VCaP (cell line): ENCODE measurements at regions not wholly inside any gene's neighbourhood (a gene's known extent, or its start where the extent isn't known, plus 50 kb on each side); places are given as distances from the start of the nearest gene placed in this dataset.

Experiments
- H3K27ac ChIP-seq: fragments of 450-650 bp; 2 replicates; pipeline ENCODE4 v1.5.1; 2017
- TF ChIP-seq, protein P1 (sequence below): fragments of 450-650 bp; conservative IDR thresholded peaks from 2 replicates; pipeline ENCODE4 v1.5.1; 2017; ENCODE audit warnings: mild to moderate bottlenecking, moderate library complexity

GRCh38 chr5:2592766-2593165 lies 158.7 kb downstream of the IRX2 start:
- TF ChIP-seq, protein P1, sequence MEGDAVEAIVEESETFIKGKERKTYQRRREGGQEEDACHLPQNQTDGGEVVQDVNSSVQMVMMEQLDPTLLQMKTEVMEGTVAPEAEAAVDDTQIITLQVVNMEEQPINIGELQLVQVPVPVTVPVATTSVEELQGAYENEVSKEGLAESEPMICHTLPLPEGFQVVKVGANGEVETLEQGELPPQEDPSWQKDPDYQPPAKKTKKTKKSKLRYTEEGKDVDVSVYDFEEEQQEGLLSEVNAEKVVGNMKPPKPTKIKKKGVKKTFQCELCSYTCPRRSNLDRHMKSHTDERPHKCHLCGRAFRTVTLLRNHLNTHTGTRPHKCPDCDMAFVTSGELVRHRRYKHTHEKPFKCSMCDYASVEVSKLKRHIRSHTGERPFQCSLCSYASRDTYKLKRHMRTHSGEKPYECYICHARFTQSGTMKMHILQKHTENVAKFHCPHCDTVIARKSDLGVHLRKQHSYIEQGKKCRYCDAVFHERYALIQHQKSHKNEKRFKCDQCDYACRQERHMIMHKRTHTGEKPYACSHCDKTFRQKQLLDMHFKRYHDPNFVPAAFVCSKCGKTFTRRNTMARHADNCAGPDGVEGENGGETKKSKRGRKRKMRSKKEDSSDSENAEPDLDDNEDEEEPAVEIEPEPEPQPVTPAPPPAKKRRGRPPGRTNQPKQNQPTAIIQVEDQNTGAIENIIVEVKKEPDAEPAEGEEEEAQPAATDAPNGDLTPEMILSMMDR = no peak
- no peak overlapping the region for H3K27ac ChIP-seq

- TF ChIP-seq, protein P1 = no peak
- H3K27ac ChIP-seq = no peak overlapping the region
Observed at GRCh38 chr5:2591777-2592453, 159.6 kb downstream of the IRX2 start.

GRCh38 chr5:2588850-2589501 lies 162.5 kb downstream of the IRX2 start:
- no peak overlapping the region for H3K27ac ChIP-seq
- TF ChIP-seq, protein P1 = no peak

- TF ChIP-seq, protein P1 = no peak
- H3K27ac ChIP-seq = no peak overlapping the region
Observed at GRCh38 chr5:2587189-2588031, 164.1 kb downstream of the IRX2 start.

DNA sequence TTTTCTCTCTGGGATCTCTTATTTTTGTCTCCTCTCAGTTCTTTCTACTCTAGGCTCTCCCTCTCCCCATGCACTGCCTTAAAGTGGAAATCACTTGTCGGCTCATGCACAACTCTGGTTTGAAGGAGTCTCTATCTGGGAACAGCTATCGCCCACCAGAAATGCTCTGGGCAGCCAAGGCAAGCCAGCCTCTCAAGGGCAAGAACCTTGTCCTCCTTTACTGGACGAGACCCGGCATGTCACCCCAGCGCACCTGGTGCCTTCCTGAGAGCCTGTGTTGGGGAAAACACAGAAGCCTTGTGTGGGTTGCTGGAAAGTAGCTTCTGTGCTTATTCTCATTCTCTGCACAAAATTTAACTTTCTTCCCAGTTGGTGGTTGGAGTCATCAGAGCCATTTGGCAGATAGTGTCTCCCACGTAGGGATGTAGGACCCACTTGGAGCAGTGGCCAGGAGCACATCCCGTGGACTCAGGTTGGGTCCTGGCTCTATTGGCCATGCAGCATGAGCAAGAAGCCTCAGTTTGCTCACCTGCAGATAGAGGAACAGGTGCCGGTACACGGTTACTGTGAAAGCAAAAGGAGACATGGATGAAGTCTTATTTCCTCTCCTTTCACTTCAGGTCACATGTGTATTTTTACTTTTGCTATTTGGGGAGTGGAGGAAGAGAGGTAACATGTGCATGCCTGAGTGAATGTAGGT lies 165.3 kb downstream of the IRX2 start:
- no peak overlapping the region for H3K27ac ChIP-seq
- TF ChIP-seq, protein P1 = no peak

GRCh38 chr5:2584579-2585269 lies 166.8 kb downstream of the IRX2 start:
- no peak overlapping the region for H3K27ac ChIP-seq

More at GRCh38 chr5:2584579-2585269, 166.8 kb downstream of the IRX2 start:
- TF ChIP-seq, protein P1 = no peak
